Stomach (tissue), 4 donors: ENCODE measurements at regions not wholly inside any gene's neighbourhood (a gene's known extent, or its start where the extent isn't known, plus 50 kb on each side); places are given as distances from the start of the nearest gene placed in this dataset.
"Not testable (repeated sequence)": the region's sequence is repeated elsewhere in the genome, so short reads cannot be mapped to it uniquely, and the experiment has no call there.

Source experiments
- EP300 ChIP-seq: sonication (generic); formaldehyde crosslinking; IDR thresholded peaks from one replicate; pipeline ENCODE4 v1.6.1; 2017; ENCODE audit warnings: antibody characterized with exemption
- POLR2A ChIP-seq, 4 donors: fragments of 450-650 bp; IDR thresholded peaks; one replicate each; pipeline ENCODE4 v1.6.1; 2016; ENCODE audit warnings: antibody characterized with exemption in 4 of 4, control low read depth in 2 of 4, mild to moderate bottlenecking in 1 of 4, moderate library complexity in 1 of 4
- TF ChIP-seq, protein P1 (sequence below), 7 experiments: fragments of 450-650 bp in 4 of 7; fragments of 200-600 bp in 3 of 7; sonication (generic) in 3 of 7; IDR thresholded peaks; one replicate each; pipeline ENCODE4 v1.5.1; 2016 to 2019; ENCODE audit warnings: antibody characterized with exemption in 7 of 7, control low read depth in 2 of 7, mild to moderate bottlenecking in 1 of 7

DNA sequence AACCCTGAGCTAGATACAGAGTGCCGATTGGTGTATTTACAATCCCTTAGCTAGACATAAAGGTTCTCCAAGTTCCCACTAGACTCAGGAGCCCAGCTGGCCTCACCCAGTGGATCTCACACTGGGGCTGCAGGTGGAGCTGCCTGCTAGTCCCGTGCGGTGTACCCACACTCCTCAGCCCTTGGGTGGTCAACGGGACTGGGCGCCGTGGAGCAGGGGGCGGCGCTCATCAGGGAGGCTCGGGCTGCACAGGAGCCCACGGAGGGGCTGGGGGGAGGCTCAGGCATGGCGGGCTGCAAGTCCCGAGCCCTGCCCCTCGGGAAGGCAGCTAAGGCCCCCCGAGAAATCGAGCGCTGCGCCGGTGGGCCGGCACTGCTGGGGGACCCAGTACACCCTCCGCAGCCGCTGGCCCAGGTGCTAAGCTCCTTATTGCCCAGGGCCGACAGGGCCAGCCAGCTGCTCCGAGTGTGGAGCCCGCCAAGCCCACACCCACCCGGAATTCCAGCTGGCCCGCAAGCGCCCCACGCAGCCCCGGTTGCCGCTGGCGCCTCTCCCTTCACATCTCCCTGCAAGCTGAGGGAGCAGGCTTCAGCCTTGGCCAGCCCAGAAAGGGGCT, 1717.4 kb downstream of the SLITRK1 start:
- TF ChIP-seq, protein P1, sequence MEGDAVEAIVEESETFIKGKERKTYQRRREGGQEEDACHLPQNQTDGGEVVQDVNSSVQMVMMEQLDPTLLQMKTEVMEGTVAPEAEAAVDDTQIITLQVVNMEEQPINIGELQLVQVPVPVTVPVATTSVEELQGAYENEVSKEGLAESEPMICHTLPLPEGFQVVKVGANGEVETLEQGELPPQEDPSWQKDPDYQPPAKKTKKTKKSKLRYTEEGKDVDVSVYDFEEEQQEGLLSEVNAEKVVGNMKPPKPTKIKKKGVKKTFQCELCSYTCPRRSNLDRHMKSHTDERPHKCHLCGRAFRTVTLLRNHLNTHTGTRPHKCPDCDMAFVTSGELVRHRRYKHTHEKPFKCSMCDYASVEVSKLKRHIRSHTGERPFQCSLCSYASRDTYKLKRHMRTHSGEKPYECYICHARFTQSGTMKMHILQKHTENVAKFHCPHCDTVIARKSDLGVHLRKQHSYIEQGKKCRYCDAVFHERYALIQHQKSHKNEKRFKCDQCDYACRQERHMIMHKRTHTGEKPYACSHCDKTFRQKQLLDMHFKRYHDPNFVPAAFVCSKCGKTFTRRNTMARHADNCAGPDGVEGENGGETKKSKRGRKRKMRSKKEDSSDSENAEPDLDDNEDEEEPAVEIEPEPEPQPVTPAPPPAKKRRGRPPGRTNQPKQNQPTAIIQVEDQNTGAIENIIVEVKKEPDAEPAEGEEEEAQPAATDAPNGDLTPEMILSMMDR (IDR thresholded peaks at IDR 0.05) = not testable (repeated sequence)
- not testable (repeated sequence) for TF ChIP-seq EP300; POLR2A (IDR thresholded peaks at IDR 0.05)
